NCI-H524 treated with DMSO at 0.1 percent for 48 hours (cell line): ENCODE measurements at regions not wholly inside any gene's neighbourhood (a gene's known extent, or its start where the extent isn't known, plus 50 kb on each side); places are given as distances from the start of the nearest gene placed in this dataset.
"Not testable (repeated sequence)": the region's sequence is repeated elsewhere in the genome, so short reads cannot be mapped to it uniquely, and the experiment has no call there.

Source experiments
- DNase-seq: peaks from one replicate; lab custom pipeline; 2025; lab: John Stamatoyannopoulos, UW

GRCh38 chr14:55977392-55978150 is 140.6 kb upstream of the PELI2 start:
- DNase-seq = no peak

DNA sequence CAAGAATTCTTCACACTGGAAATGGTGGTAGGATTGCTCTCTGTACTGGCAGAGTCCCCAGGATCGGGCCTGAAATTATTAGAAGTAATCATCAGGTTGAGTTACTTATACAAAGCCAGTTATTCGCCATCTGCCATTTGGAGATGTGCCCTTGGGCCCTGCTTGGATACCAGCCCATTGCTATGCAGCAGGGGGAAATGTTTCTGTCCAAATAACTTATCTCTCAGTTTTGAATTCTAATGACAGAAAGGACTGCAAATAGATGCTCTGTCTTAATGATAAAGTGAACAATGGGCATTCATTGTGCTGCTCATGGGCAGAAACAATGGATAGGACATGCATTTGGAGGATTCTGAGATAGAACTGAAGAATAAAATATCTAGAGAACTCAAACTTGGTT is 139.1 kb upstream of the PELI2 start:
- DNase-seq = no peak

DNA sequence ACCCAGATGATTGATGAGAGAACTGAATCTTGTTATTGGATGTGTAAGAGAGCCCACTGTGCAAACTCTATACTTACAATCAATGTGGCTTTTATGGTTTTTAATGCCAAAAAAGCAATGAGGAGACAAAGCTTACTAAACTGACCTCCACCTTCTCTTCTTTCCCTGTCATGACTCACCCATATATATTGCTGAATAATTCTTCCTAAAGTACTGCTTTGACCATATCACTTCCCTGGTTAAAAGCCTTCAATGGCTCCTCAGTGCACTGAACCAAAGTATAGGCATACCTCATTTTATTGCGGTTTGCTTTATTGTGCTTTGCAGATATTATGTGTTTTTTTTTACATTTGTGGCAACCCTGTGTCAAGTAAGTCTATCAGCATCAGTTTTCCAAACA is 138.4 kb upstream of the PELI2 start:
- no peak for DNase-seq

DNA sequence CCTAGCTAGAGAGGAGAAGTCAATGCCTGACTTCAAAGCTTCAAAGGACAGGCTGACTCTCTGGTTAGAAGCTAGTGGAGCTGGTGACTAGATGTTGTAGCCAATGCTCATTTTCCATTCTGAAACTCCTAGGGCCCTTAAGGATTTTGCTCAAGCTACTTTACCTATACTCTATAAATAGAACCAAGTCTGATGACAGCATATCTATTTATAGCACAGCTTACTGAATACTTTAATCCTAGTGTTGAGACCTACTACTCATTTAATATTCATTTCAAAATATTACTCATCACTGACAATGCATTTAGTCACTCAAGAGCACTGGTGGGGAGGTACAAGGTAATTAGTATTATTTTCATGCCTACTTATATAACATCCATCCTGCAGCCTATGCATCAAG is 137.2 kb upstream of the PELI2 start:
- DNase-seq = no peak

- no peak for DNase-seq
Measured at GRCh38 chr14:55986069-55986468, 132.1 kb upstream of the PELI2 start.

DNA sequence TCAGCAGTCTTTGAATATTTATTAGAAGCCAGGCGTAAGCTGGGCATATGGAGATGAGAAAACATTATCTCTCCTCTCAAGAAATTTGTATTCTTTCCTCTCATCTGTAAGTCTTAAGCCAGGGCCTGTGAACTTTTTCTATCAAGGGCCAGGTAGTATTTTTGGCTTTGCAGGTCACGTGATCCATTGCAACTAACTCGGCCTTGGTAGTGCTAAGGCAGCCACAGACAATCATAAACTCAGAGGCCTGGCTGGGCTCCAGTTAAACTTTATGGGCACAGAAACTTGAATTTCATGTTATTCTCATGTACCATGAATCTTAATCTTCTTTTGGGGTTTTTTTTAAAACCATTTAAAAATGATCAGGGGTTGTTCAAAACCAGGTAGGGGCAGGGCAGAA is 117.4 kb upstream of the PELI2 start:
- no peak for DNase-seq

DNA sequence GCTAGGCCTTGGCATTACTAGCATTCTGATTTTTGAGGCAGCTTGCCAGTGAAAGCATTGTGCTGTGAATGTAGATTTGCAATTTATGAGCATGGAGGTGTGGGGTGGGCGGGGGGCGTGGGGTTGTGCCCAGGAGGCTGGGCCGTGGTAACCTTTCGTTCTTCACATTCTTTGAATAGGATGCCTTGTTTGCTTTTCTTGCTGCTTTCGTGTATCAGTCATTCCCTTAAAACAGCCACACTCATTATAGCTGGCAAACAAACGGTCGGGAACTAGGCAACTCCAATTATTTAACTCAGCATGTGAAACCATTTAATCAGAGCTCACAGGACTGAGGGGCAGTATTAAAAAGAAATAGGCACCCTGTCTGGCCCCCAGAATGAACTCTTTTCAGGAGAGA is 115.9 kb upstream of the PELI2 start:
- DNase-seq = no peak

DNA sequence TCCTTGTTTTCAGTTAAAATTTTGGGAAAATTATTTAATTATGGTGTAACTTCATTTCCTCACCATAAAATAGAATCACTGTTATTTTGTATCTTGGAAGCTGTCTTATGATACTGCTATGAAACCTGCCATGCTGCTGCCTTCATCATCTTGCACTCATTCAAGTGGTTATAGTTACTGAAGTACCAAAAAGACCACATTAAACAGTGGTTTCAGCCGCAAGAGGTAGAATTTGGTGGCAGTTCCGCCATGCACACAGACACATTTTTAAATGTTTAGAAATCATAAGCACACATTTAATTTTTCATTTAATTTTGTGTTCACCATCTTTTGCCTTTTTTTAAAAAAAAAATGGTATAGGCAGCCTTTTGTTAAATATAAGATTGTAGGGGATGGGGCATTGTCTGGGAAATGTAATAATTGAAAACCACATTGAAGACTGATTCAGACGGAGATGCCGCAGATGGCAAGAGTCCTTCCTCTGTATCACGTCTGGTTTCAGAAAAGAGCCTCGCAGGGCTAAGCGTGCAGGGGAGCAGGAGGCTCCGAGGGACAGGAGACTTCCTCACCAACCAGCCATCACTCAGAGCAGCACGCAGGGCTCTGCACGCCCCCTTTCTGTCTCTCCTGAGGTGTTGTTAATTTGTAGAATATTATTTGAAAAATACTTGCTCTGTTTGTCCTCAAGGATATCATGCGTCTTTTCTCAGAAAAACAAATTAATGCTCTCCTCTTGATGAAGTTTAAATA is 115.2 kb upstream of the PELI2 start:
- no peak for DNase-seq

DNA sequence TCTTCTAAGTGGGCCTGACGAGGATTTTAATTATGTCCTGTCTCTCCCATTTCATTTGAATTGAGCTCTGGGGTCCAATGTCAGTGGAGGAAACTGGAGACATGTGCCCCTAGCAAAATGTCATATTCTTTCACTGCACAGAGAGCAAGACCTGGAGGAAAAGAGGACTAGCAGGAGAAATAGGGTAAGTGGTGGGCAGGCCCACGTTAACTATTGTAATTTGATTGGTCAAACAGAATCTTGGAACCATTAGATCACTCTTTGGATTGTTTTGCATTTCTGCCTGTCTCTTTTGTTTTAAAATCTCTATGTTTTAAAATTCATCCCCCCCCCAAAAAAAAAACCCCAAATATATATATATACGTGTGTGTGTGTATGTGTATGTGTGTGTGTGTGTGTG is 113.9 kb upstream of the PELI2 start:
- DNase-seq = no peak

DNA sequence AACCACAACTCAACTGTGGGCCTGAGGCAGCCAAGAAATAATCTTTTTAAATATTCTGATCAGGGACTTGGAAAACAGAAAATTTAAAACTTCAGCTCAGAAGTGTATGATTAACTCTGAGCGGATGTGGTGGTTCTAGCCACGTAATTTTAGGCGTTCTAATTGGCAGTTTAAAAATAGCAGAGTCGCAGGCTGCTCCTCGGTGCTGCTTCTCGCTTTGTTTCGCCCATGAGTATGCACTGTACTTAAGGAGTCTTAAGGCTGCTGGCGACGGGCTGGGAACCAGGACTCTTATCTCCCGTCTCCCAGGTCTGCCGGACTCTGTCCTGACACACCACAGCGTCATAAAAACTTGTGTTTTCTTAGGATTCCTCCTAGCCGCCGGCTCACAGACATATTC is 113.4 kb upstream of the PELI2 start:
- DNase-seq = no peak

DNA sequence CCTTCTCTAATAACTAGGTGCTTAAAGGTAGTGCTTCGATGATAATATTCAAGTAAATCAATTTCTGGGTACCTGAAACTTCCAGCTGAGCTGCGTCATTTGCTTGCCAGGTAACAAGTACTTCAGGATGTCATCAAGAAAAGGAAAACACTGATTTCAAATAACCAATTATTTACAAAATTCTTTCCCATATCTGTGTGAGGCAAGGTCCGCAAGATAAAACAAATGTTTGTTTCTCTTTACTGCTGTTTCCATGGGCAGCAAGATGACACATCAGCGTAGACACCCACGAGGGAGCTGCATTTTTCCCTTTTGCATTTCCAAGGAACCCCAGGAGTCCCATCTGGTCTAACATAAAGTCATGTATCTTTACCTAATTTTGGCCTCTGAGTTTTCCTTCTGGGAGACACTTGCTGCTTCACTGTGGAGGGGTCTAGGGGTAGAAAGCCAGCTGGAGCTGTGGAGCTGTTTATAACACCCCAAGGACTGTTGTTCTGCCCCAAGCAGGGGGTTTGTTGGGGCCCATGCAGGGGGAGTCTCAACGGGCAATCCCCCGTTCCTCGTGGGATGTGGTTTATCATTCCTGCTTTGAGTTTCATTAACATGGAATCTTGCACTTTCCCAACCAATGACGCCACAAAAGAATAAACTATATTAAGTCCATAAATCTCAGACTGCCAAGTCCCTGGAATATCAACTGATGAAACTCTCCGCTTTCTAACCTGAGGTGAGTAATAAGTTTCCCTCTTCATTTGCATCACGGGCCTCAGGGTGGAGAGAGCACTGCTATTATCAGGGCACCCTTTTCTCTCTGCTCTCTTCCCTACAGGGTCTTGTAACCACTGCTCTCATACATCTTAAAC is 112.8 kb upstream of the PELI2 start:
- DNase-seq = no peak

DNA sequence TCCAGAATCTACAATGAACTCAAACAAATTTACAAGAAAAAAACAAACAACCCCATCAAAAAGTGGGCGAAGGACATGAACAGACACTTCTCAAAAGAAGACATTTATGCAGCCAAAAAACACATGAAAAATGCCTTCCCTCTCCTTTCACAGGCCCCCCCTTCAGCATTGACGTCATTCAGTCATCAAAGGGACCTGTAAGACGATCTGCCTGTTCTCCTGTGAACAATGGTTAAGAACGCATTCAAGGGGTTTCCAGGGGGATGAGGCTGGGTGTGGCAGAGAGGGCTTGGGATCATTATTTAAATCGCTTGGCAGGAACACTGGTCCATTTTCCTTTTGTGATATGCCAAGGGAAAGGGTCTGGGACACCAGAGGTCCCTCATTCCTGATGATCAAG is 110.7 kb upstream of the PELI2 start:
- not testable (repeated sequence) for DNase-seq

GRCh38 chr14:56008150-56008549 is 110.1 kb upstream of the PELI2 start:
- no peak for DNase-seq

DNA sequence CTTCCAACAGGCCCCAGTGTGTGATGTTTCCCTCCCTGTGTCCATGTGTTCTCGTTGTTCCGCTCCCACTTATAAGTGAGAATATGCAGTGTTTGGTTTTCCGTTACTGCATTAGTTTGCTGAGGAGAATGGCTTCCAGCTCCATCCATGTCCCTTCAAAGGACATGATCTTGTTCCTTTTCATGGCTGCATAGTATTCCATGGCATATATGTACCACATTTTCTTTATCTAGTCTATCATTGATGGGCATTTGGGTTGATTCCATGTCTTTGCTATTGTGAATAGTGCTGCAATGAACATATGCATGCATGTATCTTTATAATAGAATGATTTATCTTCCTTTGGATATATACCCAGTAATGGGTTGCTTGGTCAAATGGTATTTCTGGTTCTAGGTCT is 109.5 kb upstream of the PELI2 start:
- DNase-seq = not testable (repeated sequence)

DNA sequence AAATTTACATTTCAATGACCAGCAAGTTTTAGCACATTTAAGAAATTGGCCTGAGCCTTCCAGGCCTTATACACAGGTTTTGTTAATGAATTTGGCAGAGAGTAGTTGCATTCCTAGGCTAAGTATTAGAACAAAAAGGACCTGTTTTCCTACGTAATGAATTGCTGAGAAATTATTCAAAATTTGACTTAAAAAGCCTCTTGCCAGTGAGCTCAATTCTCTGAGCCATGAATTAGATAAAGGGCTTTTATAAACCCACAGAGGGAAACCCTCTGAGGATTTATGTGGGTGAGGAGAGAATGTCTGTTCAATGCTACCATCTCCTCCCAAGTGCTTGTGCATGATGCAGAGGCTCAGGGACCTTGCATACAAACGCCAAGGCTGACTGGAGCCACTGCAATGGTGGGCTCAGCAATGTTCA is 94.5 kb upstream of the PELI2 start:
- DNase-seq = no peak

- no peak for DNase-seq
Measured at GRCh38 chr14:56025191-56025590, 93.0 kb upstream of the PELI2 start.

GRCh38 chr14:56026506-56026905 is 91.7 kb upstream of the PELI2 start:
- DNase-seq = no peak

DNA sequence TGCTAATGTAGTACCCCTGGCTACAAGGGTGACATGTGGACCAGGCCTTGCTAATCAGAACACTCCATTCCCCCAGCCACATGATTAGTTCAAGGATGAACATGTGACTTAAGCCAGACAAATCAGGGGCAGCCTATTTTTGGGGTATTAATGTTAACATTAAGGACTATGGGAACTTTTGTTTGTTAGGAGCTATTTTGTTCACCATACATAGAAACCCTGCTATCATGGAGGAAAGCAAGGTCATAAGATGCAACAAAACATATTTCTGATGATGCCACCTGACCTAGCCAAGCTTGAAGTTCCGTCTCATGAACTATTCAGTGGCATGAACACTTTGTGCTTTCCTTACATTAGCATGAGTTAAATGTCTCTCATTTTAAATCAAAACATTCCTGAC is 90.8 kb upstream of the PELI2 start:
- no peak for DNase-seq

GRCh38 chr14:56027916-56028712 is 90.1 kb upstream of the PELI2 start:
- no peak for DNase-seq

DNA sequence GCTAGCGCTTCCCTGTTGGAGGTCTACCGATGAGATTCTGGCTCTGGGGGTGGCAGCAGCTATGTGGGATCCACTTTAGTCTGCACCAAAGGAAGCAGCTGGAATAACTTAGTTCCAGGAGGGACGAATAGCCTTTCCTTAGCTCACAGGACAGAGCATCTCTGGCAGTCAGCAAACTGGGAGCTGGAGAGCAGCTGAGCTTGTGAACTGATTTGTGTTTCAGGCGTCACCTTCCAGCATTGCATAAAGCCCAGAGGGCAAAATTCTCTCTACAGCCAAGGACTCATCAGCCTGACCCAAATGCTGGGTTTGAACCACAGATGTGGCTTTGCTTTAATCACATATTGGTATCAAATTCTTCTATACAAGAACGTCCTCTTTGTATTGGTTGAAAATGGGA is 81.9 kb upstream of the PELI2 start:
- no peak for DNase-seq

GRCh38 chr14:56040121-56040520 is 78.1 kb upstream of the PELI2 start:
- DNase-seq = no peak

GRCh38 chr14:56044196-56044595 is 74.0 kb upstream of the PELI2 start:
- DNase-seq = no peak
